IPS-18a (cell line): ENCODE measurements at regions not wholly inside any gene's neighbourhood (a gene's known extent, or its start where the extent isn't known, plus 50 kb on each side); places are given as distances from the start of the nearest gene placed in this dataset.

Experiments used
- H3K27ac ChIP-seq: one replicate; pipeline ENCODE4 v1.5.1; 2013; ENCODE audit warnings: low read length
- H3K27me3 ChIP-seq: one replicate; pipeline ENCODE4 v1.6.1; 2013; ENCODE audit warnings: mild to moderate bottlenecking, low read length; ENCODE audit not compliant: control insufficient read depth, insufficient read depth
- H3K36me3 ChIP-seq: one replicate; pipeline ENCODE4 v1.6.1; 2013; ENCODE audit warnings: low read depth, low read length; ENCODE audit not compliant: control insufficient read depth
- H3K4me1 ChIP-seq: one replicate; pipeline ENCODE4 v1.6.1; 2013; ENCODE audit warnings: low read depth, low read length; ENCODE audit not compliant: control insufficient read depth
- H3K4me3 ChIP-seq: one replicate; pipeline ENCODE4 v1.5.1; 2013; ENCODE audit warnings: low read length
- H3K9ac ChIP-seq: one replicate; pipeline ENCODE4 v1.6.1; 2013; ENCODE audit warnings: mild to moderate bottlenecking, low read length, moderate library complexity
- H3K9me3 ChIP-seq: one replicate; pipeline ENCODE4 v1.6.1; 2013; ENCODE audit warnings: low read depth, low read length; ENCODE audit not compliant: control insufficient read depth

DNA sequence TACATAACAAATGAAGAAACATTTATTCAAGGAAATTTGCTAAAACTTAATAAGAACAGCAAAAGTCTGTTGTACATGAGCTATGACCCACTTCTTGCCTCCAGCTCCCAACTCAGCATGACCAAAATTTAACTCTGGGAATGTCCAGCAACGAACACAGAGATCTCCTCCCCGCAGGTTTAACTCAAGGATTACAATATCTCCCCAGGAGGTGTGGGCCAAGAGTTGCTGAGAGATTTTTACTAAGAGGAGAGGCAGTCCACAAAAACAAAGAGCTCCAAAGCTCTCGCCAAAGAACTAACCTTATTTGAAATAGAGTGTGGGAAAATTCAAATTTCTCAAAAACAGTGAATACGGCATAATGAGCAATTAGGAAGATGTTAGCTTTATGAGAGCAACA, 318.5 kb downstream of the GRB14 start:
- Histone ChIP-seq H3K36me3 (no peaks in the 10 kb centered on the region), H3K4me1 (peaks cover 17% of the 10 kb centered on the region), H3K4me3 (peak overlapping the region; percentile 11), H3K27ac (peak overlapping the region; percentile 62), H3K27me3 (no peaks in the 10 kb centered on the region), H3K9me3 (no peaks in the 10 kb centered on the region), H3K9ac (no peak overlapping the region)

DNA sequence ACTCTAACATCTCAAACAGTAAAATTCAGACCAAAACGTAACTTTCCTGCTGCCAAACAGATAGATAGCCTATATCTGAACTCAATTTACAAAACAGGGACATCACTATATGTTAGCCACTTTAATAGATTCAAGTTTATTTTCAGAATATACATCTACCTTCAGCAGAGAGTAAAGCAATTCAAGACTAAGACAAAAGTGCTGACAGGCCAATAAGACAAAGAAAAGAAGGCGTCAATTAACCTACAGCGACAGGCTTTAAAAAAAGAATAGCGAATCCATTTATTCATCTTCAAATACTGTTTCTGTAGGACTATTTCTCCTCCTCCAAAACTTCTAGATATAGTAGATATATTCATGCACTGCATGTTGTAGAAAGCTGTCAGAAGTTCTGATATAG, 333.0 kb downstream of the GRB14 start:
- no peak overlapping the region for H3K4me3 ChIP-seq
- no peak overlapping the region for H3K9ac ChIP-seq
- H3K27ac ChIP-seq: no peak overlapping the region
- H3K36me3 ChIP-seq: no peaks in the 10 kb centered on the region
- H3K4me1 ChIP-seq: no peaks in the 10 kb centered on the region
- H3K27me3 ChIP-seq: no peaks in the 10 kb centered on the region
- no peaks in the 10 kb centered on the region for H3K9me3 ChIP-seq

DNA sequence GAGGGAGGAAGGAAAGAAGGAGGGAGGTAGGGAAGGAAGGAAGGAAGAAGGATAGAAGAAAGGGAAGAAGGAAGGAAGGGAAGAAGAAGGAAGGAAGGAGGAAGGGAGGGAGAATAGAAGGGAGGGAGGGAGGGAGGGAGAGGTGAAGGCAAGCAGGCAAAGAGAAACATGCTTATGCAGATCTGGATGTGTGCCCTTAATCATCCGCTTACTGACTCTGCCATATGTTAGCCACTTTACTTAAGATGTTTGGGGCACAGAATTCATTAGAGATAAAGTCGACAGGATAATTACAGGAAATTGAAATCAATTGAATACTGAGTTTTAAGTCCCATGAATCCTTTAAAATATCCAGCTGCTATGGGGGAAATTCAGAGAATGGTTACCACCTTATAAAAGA, 334.2 kb downstream of the GRB14 start:
- H3K9me3 ChIP-seq: no peaks in the 10 kb centered on the region
- no peak overlapping the region for H3K4me3 ChIP-seq
- no peaks in the 10 kb centered on the region for H3K27me3 ChIP-seq
- H3K27ac ChIP-seq: no peak overlapping the region
- no peaks in the 10 kb centered on the region for H3K36me3 ChIP-seq
- H3K9ac ChIP-seq: no peak overlapping the region
- H3K4me1 ChIP-seq: no peaks in the 10 kb centered on the region

DNA sequence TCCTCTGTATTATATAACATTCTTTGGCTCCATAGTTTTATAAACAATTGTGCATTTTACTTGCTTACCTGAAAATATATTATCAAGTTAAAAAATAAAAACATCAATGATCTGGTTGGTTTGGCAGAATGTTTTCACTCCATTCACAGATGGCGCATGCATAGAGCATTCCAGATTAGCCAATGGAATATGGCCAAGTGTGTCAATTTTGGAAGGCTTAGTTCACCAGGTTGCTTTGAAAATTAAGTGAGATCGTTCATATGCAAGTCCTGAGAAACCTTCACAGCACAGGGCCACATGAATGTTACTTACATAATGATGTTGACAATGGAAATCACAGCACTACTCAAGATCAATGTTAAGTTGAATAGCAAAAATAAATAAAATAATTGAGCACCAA, 335.7 kb downstream of the GRB14 start:
- Histone ChIP-seq H3K36me3 (no peaks in the 10 kb centered on the region), H3K4me3 (no peak overlapping the region)

DNA sequence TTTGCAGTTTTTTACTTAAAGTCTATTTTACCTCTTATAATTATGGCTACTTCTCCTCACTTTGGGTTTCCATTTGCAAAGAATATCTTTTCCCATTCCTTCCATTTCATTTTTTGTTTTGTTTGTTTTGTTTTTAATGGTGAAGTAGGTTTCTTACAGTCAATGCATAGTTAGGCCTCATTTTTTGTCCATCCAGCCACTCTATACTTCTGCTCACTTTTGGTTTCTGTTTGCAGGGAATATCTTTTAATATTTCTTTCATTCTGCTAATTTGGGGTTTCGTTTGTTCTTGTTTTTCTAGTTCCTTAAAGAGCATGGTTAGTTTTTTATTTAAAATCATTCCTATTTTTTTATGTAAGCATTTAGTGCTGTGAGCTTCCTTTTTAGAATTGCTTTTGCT, 339.4 kb downstream of the GRB14 start:
- Histone ChIP-seq H3K36me3 (no peaks in the 10 kb centered on the region), H3K9ac (no peak overlapping the region), H3K4me3 (no peak overlapping the region)

More for the DNA sequence above, 335.7 kb downstream of the GRB14 start:
- Histone ChIP-seq H3K4me1 (no peaks in the 10 kb centered on the region), H3K27ac (no peak overlapping the region), H3K9me3 (no peaks in the 10 kb centered on the region), H3K9ac (no peak overlapping the region), H3K27me3 (no peaks in the 10 kb centered on the region)

DNA sequence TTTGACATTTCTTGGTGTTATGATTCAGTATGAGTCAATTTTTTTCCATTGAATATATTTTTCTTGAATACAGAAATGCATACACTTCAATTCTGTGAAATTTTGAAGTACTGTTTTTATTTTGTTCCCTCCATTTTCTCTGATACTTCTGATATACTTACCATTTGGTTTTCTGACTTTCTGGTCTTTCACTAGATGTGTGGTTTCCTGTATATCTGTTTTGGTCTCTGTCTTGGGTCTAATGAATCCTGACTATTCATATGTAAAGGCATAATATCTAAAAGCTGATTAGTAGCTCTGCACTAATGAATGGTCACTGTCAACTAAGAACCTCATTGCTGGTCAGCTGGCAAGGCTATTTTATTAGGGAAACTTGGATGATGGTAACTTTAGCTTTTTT, 345.6 kb downstream of the GRB14 start:
- no peak overlapping the region for H3K4me3 ChIP-seq
- no peak overlapping the region for H3K27ac ChIP-seq
- H3K4me1 ChIP-seq: no peaks in the 10 kb centered on the region
- no peaks in the 10 kb centered on the region for H3K9me3 ChIP-seq
- H3K36me3 ChIP-seq: no peaks in the 10 kb centered on the region
- no peak overlapping the region for H3K9ac ChIP-seq
- no peaks in the 10 kb centered on the region for H3K27me3 ChIP-seq

More for the DNA sequence above, 339.4 kb downstream of the GRB14 start:
- Histone ChIP-seq H3K9me3 (no peaks in the 10 kb centered on the region), H3K27ac (no peak overlapping the region), H3K4me1 (no peaks in the 10 kb centered on the region), H3K27me3 (no peaks in the 10 kb centered on the region)

DNA sequence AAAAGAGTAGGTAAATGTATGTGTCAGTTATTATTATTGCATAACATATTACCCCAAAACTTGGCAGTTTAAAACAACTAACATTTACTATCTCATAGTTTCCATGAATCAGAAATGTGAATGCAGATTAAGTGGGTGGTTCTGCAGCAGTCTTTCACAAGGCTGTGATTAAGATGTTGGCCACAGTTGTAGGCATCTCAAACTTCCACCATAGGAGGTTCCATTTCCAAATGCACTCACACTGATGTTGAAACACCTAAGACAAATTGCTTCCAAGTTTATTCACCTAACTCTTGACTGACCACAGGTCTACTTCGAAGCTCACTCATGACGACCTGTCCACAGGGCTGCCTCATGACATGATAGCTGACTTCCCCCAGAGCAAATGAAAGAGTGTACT, 360.8 kb downstream of the GRB14 start:
- H3K9ac ChIP-seq: no peak overlapping the region
- H3K4me1 ChIP-seq: no peaks in the 10 kb centered on the region
- H3K27me3 ChIP-seq: no peaks in the 10 kb centered on the region
- no peaks in the 10 kb centered on the region for H3K9me3 ChIP-seq
- no peak overlapping the region for H3K4me3 ChIP-seq
- no peaks in the 10 kb centered on the region for H3K36me3 ChIP-seq
- no peak overlapping the region for H3K27ac ChIP-seq

DNA sequence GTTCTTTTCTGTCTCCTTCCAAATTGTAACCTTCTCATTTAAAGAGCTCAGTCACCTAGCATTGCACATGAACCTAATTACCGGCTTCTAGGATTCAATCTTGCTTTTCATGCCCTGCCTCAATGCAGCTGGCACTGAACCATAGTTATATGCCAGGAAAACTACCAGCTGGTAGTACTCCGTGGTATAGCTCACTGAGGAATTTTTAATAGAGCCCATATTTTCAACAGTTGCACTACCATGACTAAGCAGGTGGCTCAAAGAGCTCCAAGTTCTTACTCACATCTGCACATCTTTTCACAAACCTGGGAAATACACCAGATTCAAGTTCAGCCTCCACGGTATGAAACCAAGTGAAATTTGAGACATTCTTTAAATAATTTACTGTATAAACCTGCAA, 363.5 kb downstream of the GRB14 start:
- Histone ChIP-seq H3K4me3 (no peak overlapping the region), H3K4me1 (no peaks in the 10 kb centered on the region), H3K9ac (no peak overlapping the region), H3K27ac (no peak overlapping the region), H3K27me3 (no peaks in the 10 kb centered on the region), H3K9me3 (no peaks in the 10 kb centered on the region), H3K36me3 (no peaks in the 10 kb centered on the region)

DNA sequence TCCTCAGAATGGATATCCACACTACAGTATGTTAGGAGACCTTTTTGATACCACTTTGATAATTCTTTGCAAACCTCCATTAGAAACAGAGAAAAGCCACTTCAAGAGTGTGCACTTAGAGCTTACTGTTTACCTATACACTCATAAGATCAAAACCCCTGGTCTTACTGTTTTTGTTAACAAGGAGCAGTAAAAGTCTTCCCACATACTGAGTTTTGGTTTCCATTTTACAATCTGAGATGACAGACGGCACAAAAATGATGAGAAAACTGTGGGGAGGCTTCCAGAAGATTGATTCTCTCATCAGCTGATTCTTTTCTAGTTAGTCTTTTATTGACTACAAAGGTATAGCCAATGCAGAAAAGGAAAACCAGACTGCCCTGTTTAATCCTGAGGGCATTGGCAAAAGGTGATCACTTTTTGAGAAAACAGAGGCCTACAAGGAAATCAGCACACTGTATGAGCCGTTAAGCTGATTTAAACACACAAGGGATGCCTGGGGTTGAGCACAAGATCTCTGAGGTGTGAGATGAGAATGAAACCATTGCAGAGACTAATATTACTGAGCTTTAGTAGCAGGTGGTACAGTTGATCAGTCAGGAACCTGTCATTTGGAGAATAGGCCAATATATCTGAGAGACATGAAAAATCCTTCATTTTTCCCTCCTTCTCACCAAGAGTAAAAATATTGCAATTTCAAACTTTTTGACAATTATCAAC, 368.6 kb downstream of the GRB14 start:
- Histone ChIP-seq H3K27me3 (no peaks in the 10 kb centered on the region), H3K4me1 (no peaks in the 10 kb centered on the region), H3K9me3 (no peaks in the 10 kb centered on the region), H3K9ac (no peak overlapping the region), H3K4me3 (no peak overlapping the region), H3K27ac (no peak overlapping the region), H3K36me3 (no peaks in the 10 kb centered on the region)

DNA sequence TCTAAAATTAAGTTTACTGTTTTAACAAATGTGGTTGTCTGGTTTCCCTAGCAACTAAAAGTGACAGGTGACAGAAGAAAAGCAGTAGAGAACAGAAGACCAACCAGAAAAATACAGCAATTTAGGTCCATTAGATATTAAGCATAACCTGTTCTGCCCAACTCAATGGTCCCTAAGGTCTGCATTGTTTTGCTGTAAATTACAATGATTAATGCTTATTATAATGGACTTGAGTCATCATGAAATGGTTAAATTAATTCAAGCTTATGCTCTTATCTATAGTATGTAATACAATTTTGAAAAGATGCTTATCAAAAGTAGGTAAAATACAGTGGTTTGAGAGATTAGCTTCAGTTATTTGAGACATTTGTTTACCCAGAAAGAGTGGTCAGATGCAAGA, 378.0 kb downstream of the GRB14 start:
- no peak overlapping the region for H3K9ac ChIP-seq
- no peaks in the 10 kb centered on the region for H3K9me3 ChIP-seq
- H3K4me3 ChIP-seq: no peak overlapping the region
- no peak overlapping the region for H3K27ac ChIP-seq
- H3K4me1 ChIP-seq: no peaks in the 10 kb centered on the region
- no peaks in the 10 kb centered on the region for H3K36me3 ChIP-seq
- no peaks in the 10 kb centered on the region for H3K27me3 ChIP-seq

DNA sequence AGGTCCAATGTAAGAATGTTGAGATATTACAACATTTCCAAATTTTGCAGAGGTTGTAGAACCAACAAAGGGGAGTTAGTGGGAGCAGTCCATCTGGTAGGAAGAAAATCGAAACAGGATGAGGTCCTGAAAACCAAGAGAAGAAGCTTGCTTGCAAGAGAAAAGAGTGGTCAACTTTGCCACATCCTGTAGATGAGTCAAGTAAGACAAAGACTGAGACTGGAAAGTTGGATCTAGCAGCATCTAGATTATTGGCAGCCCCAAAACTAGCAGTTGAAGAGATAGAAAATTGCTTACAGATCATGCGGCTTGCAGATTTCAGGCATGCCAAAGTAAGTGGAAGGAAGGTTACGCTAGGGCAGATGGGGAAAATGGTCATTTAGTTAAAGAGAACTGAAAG, 378.9 kb downstream of the GRB14 start:
- Histone ChIP-seq H3K27me3 (no peaks in the 10 kb centered on the region), H3K36me3 (no peaks in the 10 kb centered on the region), H3K4me3 (no peak overlapping the region), H3K4me1 (no peaks in the 10 kb centered on the region), H3K9ac (no peak overlapping the region), H3K9me3 (no peaks in the 10 kb centered on the region), H3K27ac (no peak overlapping the region)

DNA sequence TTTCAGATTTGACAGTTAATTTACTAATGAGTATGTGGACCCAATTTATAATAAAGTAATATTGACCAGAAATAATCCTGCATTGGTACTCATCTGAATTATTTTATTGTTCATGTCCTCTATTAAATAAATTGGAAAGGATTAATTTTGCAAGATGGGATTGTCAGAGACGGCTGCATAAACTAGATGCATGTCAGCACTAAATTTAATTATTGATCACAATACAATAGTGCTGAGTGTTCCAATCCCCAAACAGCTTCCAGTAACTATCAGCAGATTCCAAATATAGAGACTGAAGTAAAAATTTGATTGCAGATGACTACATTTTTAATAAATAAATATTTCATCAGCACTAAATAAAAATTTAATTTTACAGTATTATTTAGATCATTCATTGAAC, 387.2 kb downstream of the GRB14 start:
- Histone ChIP-seq H3K27me3 (no peaks in the 10 kb centered on the region), H3K9ac (no peak overlapping the region), H3K9me3 (no peaks in the 10 kb centered on the region), H3K36me3 (no peaks in the 10 kb centered on the region), H3K4me1 (no peaks in the 10 kb centered on the region), H3K4me3 (no peak overlapping the region), H3K27ac (no peak overlapping the region)
